GM12864 (cell line): ENCODE measurements at regions not wholly inside any gene's neighbourhood (a gene's known extent, or its start where the extent isn't known, plus 50 kb on each side); places are given as distances from the start of the nearest gene placed in this dataset.

Source experiments
- DNase-seq: peaks from one replicate; pipeline ENCODE4 v3.0.0-alpha.2; 2011; ENCODE audit warnings: low read depth
- H3K4me3 ChIP-seq: 2 replicates; pipeline ENCODE4 v1.5.1; 2011; ENCODE audit warnings: mild to moderate bottlenecking, low read depth, low read length, control low read depth
- CTCF ChIP-seq: IDR thresholded peaks from 2 replicates; pipeline ENCODE4 v1.5.1; 2011; ENCODE audit warnings: low read depth, mild to moderate bottlenecking, moderate library complexity, low read length, control low read depth, inconsistent platforms; ENCODE audit errors: missing control alignments

- no peak overlapping the region for H3K4me3 ChIP-seq
- DNase-seq: no peak
- TF ChIP-seq CTCF: no peak
Measured at GRCh38 chr20:50356962-50357782, 153.0 kb upstream of the PTPN1 start.

GRCh38 chr20:50357783-50358161 lies 152.4 kb upstream of the PTPN1 start:
- no peak overlapping the region for H3K4me3 ChIP-seq
- TF ChIP-seq CTCF: no peak
- DNase-seq: no peak

DNA sequence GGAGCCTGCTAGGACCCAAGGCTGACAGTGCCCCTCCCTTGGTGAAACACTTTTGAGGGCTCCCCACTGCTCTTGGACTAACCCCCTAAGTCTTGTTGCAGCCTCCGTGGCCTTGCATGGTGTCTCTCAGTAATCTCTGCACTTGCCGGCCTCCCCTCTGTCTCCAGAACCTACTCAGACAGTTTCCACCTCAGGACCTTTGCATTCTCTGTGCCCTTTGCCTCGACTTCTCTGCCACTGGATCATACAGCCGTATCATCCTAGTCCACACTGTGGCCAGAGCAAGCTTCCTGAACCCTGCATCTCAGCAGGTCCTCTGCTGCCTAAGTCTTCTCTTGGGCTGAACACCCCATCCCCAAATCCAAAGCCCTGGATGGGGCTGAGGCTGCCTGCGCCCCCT lies 152.0 kb upstream of the PTPN1 start:
- H3K4me3 ChIP-seq: no peak overlapping the region
- no peak for TF ChIP-seq CTCF
- DNase-seq: no peak

- no peak for TF ChIP-seq CTCF
- DNase-seq: no peak
- no peak overlapping the region for H3K4me3 ChIP-seq
Measured at GRCh38 chr20:50358971-50359370, 151.2 kb upstream of the PTPN1 start.

DNA sequence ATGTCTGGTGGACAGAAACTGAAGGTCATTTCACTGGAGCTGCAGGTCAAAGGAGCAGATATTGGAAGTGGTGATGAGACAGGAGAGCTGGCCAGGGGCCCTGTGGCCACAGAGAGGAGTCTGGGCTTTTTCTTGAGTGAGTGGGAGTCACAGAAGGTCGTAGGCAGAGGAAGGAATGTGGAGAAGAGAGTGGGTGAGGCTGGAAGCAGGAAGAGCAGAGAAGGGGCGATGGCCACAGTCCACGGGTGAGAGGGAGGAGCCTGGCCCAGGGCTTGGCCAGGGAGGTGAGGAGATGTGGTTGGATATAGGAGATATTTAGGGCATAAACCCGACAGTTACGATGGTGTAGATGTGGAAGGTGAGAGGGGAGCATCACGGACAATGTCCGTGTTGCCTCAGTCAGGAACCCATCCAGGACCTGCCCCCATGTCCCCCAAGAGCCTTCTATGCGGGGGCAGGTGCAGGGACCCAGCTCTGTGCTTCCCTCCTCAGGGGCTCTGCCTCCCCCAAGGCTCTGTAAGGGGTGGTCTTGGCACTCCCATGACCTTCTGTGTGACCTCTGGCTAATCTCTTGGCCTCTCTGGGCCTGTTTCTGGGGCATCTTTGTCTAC lies 150.5 kb upstream of the PTPN1 start:
- TF ChIP-seq CTCF: no peak
- H3K4me3 ChIP-seq: no peak overlapping the region
- no peak for DNase-seq

DNA sequence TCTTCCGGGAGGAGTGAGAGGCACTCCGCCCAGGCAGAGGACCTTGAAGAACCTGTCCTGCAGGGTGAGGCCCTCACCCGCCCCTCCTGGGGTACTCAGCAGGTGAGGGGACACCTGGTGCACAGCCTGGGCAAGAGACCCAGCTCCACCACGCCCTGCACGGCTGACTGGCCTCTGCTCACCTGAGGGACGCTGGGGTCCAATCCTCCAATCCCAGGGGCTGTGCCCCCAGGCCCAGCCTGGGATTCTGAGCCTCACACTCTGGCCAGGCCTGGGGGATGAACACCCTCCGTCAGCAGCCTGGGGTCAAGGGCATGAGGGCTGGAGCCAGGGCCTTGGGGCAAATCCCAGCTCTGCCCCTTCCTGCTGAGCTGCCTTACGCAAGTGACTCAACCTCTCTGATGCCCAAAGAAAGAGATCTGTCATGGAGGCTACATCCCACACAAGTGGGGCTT lies 149.9 kb upstream of the PTPN1 start:
- TF ChIP-seq CTCF: no peak
- no peak overlapping the region for H3K4me3 ChIP-seq
- no peak for DNase-seq
